C1 segment of cervical spinal cord (tissue), 14 donors: ENCODE measurements at regions not wholly inside any gene's neighbourhood (a gene's known extent, or its start where the extent isn't known, plus 50 kb on each side); places are given as distances from the start of the nearest gene placed in this dataset.

Source experiments
- DNase-seq, 14 donors: peaks; one replicate each; lab custom pipeline; 2025; lab: John Stamatoyannopoulos, UW

DNA sequence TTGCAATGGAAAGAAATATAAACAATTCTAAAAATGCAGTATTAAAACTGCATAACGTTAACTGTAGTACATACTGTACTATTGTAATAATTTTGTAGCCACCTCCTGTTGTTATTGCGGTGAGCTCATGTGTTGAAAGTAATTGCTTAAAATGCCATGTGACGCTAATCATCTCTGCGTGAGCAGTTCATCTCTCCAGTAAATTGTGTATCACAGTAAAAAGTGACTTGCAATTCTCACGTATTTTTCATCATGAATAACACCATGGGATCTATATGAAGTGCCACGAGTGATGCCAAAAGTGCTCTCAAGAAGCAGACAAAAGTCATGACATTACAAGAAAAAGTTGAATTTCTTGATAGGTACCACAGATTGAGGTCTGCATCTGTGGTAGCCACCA is 82.4 kb upstream of the CYYR1 start:
- DNase-seq = no peak

DNA sequence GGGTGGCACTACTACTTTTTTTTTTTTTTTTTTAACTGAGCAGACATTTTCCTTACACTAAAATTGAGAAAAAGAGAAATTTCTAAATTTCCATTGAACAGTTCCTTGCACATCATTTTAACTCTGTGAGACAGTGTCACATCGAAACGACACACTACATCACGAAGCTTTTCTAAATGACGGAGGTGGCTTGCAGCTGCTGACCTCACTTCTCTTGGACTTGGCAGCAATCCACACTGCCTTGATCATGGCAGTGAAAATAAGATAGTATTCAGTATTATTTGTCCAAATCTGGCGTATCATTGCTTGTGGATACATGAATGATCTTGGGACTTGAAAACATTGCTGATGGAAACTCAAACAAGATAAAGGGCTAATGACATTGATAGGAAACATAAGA is 80.3 kb upstream of the CYYR1 start:
- DNase-seq = no peak

DNA sequence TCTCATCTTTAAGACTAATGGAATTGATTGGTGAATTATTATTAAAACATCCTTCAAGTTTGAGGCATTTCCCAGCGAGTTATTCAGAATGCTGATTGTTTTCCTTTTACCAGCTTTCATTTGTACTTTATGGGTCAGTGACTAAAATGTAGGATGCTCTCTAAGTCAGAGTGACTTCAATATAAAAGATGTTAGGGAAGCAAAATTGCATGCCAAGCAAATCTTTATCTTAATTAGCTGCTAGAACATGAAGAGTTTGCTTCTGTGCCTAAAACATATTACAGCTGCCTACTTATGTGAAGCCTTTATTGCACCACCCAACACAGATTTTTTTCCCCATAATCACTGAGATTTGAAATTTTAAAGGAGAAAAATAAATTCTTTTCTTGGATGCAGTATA is 79.8 kb upstream of the CYYR1 start:
- DNase-seq = no peak

DNA sequence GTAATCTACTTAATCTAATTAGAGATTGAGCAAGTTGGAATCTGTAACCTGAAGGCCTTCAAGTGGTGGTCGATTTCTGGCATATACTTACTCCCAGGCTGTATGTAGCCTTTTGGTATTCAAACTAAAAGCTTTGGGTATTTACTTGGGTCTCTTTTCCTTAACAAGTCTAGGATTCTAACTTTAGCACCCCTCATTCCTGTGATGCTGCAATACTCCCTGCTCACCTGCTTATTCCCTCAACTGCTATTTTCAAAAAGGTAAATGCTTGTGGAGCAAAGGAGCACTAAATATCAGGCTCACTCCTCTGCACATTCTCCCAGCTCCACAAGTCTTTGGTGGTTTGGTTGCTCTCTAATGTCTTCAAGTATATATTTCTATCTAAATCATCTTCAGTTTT is 68.0 kb upstream of the CYYR1 start:
- DNase-seq = no peak

DNA sequence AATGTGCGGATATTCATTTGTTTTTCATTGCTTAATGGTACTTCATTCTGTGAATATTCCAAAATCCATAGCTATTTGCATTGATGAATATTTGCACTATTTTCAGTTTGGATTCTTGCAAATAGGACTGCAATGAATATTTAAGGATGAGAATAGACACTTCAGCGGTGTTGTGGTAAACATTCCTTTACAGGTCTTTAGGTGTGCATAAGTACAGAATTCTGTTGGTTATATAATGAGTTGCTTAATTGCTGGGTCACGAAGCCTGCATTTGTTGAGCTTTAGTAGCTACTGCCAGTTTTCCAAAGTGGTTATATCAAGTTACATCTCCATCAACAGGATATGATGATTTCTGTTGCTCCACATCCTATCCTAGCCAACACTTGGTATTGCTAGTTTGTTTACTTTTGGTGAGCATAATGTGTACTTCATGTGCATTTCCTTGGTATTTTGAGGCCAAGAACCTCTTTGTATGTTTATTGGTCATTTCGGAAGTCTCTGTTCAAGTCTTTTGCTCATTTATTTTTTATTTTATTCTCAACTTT is 64.2 kb upstream of the CYYR1 start:
- no peak for DNase-seq

DNA sequence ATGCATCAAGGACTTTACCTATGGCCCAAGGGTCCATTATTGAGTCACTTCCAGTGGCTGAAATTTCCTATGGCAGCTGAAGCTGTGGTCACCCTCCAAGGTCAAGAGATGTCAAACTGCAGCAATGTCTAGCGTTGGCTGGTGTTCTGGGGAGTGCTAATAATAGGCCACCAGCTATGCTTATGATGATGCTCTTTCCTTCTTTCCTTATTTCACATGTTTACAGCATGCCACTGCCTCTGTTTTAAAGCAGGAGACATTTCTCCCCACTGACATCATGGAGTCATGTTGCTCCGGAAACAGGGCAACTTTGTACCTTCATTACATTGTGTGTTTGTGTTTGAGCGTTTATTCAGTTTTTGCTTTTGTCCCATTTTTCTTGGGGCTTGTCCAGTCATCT is 62.6 kb upstream of the CYYR1 start:
- DNase-seq = no peak

DNA sequence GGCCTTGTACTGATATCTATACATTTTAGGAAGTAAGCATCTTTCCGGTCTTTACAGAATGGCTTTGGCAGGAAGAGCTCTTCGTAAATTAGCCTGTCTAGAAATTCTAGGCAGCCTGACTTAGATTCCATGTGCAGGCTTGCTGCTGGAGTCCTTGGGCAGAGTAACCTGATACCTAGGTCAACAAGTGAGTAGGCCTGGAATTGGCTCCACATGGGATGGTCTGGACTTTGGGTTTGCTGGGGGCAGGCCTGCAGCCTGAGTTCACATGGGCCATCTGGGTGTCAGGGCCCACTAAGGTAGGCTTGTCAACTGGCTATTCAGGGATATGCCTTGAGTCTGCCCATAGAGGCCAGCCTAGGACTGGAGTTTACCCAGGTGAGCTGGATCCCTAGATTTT is 59.6 kb upstream of the CYYR1 start:
- no peak for DNase-seq

DNA sequence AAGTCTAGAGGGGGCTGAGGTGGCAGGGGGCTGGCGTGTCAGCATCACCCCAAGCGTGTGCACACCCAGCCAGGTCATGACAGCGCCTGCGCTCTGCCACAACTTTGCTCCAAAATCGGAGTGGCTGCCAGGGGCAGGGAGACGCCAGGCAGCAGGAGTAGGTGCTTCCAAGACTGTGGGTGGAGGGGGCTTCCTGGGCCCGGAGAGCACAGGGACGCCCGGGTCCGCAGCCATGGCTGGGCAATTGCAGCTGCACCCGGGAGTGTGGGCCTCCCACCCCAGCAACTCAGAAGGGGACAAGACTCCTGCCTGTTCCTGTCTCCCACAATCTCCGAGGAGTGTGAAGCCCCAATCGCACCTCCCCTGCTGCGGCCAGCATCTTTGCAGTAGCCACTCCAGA is 53.1 kb upstream of the CYYR1 start:
- no peak for DNase-seq

DNA sequence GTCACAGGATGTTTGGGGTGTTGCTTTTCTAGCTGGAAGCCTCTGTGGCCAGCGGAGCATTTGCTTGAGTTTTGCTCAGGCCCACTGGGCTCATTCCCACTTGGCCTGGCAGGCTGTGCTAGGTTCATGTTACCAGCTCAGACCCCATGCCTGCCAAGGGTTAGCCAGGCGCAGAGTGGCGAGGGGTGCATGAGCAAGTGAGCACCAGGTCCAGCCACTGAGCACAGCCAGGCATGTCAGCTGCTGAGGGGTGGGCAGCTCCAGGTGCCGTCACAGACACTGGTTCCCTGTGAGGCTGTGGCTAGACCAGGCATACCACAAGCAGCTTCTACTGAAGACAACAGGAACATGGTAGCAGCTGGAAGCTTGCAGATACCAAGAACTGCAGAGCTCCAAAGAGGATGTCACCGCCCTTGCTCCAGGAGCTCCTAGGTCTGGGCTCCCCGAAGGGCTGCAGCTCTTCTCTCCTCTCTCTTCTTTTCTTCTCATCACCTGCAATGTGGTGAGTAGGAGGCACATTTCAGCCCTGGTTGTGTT is 52.0 kb upstream of the CYYR1 start:
- no peak for DNase-seq
